ENCODE measurements at regions not wholly inside any gene's neighbourhood (a gene's known extent, or its start where the extent isn't known, plus 50 kb on each side); places are given as distances from the start of the nearest gene placed in this dataset.

- no peak overlapping the region for H3K4me2 ChIP-seq (ENCODE audit: insufficient read depth in 1 of 2, low read depth in 2 of 2, low read length in 2 of 2)
- H3K23ac ChIP-seq (ENCODE audit: insufficient read length) = no peak overlapping the region
- H2BK120ac ChIP-seq (replicated peaks; ENCODE audit: low read depth, low read length) = no peak overlapping the region
- H3K23me2 ChIP-seq (ENCODE audit: low read depth, low read length) = no peaks in the 10 kb centered on the region
- no peak overlapping the region for H2BK12ac ChIP-seq (ENCODE audit: low read depth, low read length)
- no peak for DNase-seq (ENCODE audit: low read depth in 1 of 2, low spot score in 2 of 2)
- H3K4me1 ChIP-seq (replicated peaks in 1 of 4; ENCODE audit: control insufficient read depth in 3 of 4, insufficient read depth in 4 of 4, low read length in 3 of 4) = peaks cover 0 to 9% (median 5%) of the 10 kb centered on the region in 4 experiments; a peak in 5 of 7 replicates
- FAIRE-seq = no peak
- H2BK5ac ChIP-seq (ENCODE audit: low read depth, low read length) = no peak overlapping the region
- no peaks in the 10 kb centered on the region for H3K36me3 ChIP-seq (ENCODE audit: control insufficient read depth in 2 of 4, insufficient read depth in 4 of 4, low read length in 3 of 4)
- no peak overlapping the region for H4K5ac ChIP-seq (ENCODE audit: insufficient read length, low read depth, low read length)
- no peak overlapping the region for H2BK20ac ChIP-seq (ENCODE audit: low read length)
- 86% methylated on average over 4 of the region's 4 CpGs; no CpG with 5 or more reads in 1 of the 2 experiments for WGBS, 2 experiments (ENCODE audit: extremely low coverage in 1 of 2, insufficient coverage in 1 of 2, insufficient read length in 1 of 2, insufficient replicate concordance in 2 of 2, low coverage in 1 of 2, low lambda C conversion rate in 2 of 2, missing lambda C conversion rate in 1 of 2)
- H4K20me1 ChIP-seq (replicated peaks in 1 of 2; ENCODE audit: control insufficient read depth in 1 of 2, insufficient read depth in 2 of 2, low read length in 2 of 2) = no peaks in the 10 kb centered on the region
- H3K79me1 ChIP-seq (ENCODE audit: low read depth, low read length) = no peaks in the 10 kb centered on the region; the same call in 1 of the 2 replicates
- no peaks in the 10 kb centered on the region for H3K79me2 ChIP-seq (ENCODE audit: control insufficient read depth in 1 of 2, insufficient read depth in 2 of 2, low read length in 2 of 2)
- H2AFZ ChIP-seq (ENCODE audit: low read length) = no peak overlapping the region; the same call in 1 of the 2 replicates
- no peak overlapping the region for H2AK5ac ChIP-seq (ENCODE audit: low read depth, low read length)
- H3K18ac ChIP-seq (ENCODE audit: extremely low read depth, low read length) = no peak overlapping the region
- POLR2A ChIA-PET (ENCODE audit: partially characterized antibody) = no interaction called here
- TF ChIP-seq BCL11A (IDR thresholded peaks at IDR 0.05; ENCODE audit: low read depth in 2 of 2, low read length in 2 of 2) (no peak), RXRA (IDR thresholded peaks at IDR 0.05; ENCODE audit: insufficient read depth, low read depth, low read length) (no peak), SUZ12 (IDR thresholded peaks at IDR 0.05; ENCODE audit: low read length) (no peak), CTBP2 (IDR thresholded peaks at IDR 0.05; ENCODE audit: borderline replicate concordance, insufficient read depth, insufficient read length, low read length) (no peak), CHD1 (IDR thresholded peaks at IDR 0.05; ENCODE audit: low read depth, low read length) (no peak), TBP (IDR thresholded peaks at IDR 0.05; ENCODE audit: low read depth, low read length) (no peak)
- no peaks in the 10 kb centered on the region for H3K9me3 ChIP-seq (ENCODE audit: insufficient read depth in 2 of 2, low read depth in 1 of 2, low read length in 1 of 2)
- no peak overlapping the region for H3K27ac ChIP-seq (ENCODE audit: low read depth, low read length)
- CTCF ChIA-PET (ENCODE audit: partially characterized antibody) = no interaction called here
- H3K9ac ChIP-seq (replicated peaks in 1 of 4; ENCODE audit: extremely low read depth in 1 of 4, low read depth in 3 of 4, low read length in 3 of 4) = no peak overlapping the region
- no peak overlapping the region for H4K91ac ChIP-seq (replicated peaks; ENCODE audit: insufficient read length, low read length)
- no peak overlapping the region for H3K4ac ChIP-seq (replicated peaks; ENCODE audit: insufficient read length, low read depth, low read length)
- no peak overlapping the region for H4K8ac ChIP-seq (ENCODE audit: extremely low read depth, insufficient read depth, low read length)
- H2BK15ac ChIP-seq (ENCODE audit: low read length) = no peak overlapping the region
- H3K56ac ChIP-seq (replicated peaks; ENCODE audit: insufficient read length, low read depth, low read length) = no peak overlapping the region
- H3K4me3 ChIP-seq (ENCODE audit: extremely low read depth in 1 of 4, insufficient read depth in 2 of 4, low read depth in 3 of 4, low read length in 4 of 4) = no peak overlapping the region
- no peaks in the 10 kb centered on the region for H3K27me3 ChIP-seq (replicated peaks in 1 of 4; ENCODE audit: control insufficient read depth in 3 of 4, extremely low read depth in 1 of 4, insufficient read depth in 3 of 4, low read length in 3 of 4)
- H3K14ac ChIP-seq (ENCODE audit: insufficient read length) = no peak overlapping the region
Measured at GRCh38 chr20:39144757-39145156, 182.6 kb downstream of the DHX35 start.
